Ishikawa (cell line): ENCODE measurements at regions not wholly inside any gene's neighbourhood (a gene's known extent, or its start where the extent isn't known, plus 50 kb on each side); places are given as distances from the start of the nearest gene placed in this dataset.

Source experiments
- CEBPB ChIP-seq: IDR thresholded peaks from 2 replicates; pipeline ENCODE4 v1.6.1; 2012
- CREB1 ChIP-seq: IDR thresholded peaks from 2 replicates; pipeline ENCODE4 v1.6.1; 2012; ENCODE audit warnings: low read depth
- EGR1 ChIP-seq: IDR thresholded peaks from 2 replicates; pipeline ENCODE4 v1.6.1; 2012
- EP300 ChIP-seq: IDR thresholded peaks from 2 replicates; pipeline ENCODE4 v1.6.1; 2012; ENCODE audit warnings: borderline replicate concordance
- FOXM1 ChIP-seq: IDR thresholded peaks from 2 replicates; pipeline ENCODE4 v1.6.1; 2012; ENCODE audit warnings: low read depth, borderline replicate concordance
- NFIC ChIP-seq: IDR thresholded peaks from 2 replicates; pipeline ENCODE4 v1.6.1; 2012
- RAD21 ChIP-seq: IDR thresholded peaks from 2 replicates; pipeline ENCODE4 v1.6.1; 2012; ENCODE audit warnings: low read depth
- TAF1 ChIP-seq: IDR thresholded peaks from 2 replicates; pipeline ENCODE4 v1.6.1; 2012; ENCODE audit warnings: low read depth, mild to moderate bottlenecking
- TCF12 ChIP-seq: IDR thresholded peaks from 2 replicates; pipeline ENCODE4 v1.6.1; 2012; ENCODE audit warnings: low read depth
- TEAD4 ChIP-seq: IDR thresholded peaks from 2 replicates; pipeline ENCODE4 v1.6.1; 2012
- YY1 ChIP-seq: IDR thresholded peaks from 2 replicates; pipeline ENCODE4 v1.6.1; 2012; ENCODE audit warnings: low read depth
- ZBTB7A ChIP-seq: IDR thresholded peaks from 2 replicates; pipeline ENCODE4 v1.6.1; 2012; ENCODE audit warnings: low read depth
- TF ChIP-seq, protein P1 (sequence below): IDR thresholded peaks from 2 replicates; pipeline ENCODE4 v1.6.1; 2012
- TF ChIP-seq, protein P2 (sequence below): IDR thresholded peaks from 2 replicates; pipeline ENCODE4 v1.6.1; 2012
- TF ChIP-seq, protein P3 (sequence below): IDR thresholded peaks from 2 replicates; pipeline ENCODE4 v1.6.1; 2012; ENCODE audit warnings: low read depth, mild to moderate bottlenecking

DNA sequence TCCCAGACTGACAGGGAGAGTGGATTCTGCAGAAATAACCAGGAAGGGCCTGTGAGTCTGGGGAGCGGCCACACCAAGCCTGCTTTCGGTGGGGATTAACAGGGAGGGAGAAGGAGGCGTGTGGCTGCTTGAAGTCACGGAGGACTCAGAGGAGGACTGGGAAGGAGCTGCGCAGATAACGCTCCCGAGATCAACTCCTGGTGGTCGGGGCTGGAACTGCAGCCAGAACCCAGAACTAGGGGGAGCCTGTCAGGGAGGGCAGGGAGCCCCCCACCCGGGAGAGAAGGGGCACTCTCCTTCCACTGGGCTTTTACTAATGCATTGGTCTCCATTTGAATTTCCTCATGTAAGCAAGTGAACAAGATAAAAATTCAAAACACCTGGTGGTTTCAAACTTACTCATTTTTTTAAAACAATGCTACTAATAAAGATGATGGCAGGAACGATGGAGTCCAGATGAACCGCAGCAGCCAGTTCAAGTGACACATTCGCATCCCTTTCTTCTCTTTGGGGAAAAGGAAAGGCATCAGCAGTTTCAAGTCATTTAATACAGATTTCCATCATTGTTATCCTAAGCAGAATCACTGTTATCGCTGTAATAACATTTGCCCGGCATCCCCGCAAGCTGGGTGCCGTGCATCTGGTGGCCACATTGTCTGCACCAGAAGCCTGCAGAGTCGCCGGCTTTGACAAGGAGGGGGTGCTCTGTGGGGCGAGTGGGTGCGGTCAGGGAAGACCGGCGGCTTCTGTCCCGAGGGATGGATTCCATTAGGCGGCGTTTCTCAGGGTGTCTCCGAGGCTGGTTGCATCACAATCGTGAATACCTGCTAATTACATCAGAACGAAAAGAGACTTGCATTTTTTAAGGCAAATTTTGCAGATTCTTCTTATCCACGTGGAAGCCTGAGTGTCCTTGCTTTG is 183.0 kb downstream of the FOXL1 start:
- TF ChIP-seq FOXM1 (no peak), RAD21 (peak; percentile 12; the same call in 1 of the 2 replicates)

DNA sequence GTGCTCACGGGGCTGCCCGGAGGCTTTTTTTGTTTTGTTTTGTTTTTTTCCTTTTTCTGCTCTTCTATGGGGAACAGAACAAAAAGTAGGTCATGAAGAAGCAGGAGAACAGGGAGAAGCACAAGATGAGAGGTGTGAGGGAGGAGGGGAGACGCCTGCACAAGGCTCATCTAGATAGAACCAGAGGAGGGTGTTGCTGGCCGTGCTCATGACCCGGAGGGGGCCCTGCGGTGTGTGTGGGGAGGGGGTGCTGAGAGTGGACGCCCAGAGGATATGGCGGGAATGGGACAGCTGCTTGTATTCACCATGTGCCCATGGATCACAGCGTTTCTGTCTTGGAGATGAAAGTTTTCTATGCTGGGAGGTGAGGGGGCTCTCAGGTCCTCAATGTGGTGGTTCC is 183.7 kb downstream of the FOXL1 start:
- no peak for TF ChIP-seq CREB1
- TF ChIP-seq TEAD4, result no peak
- no peak for TF ChIP-seq EP300
- TF ChIP-seq EGR1, result no peak
- TF ChIP-seq TCF12, result no peak
- no peak for TF ChIP-seq FOXM1
- TF ChIP-seq, protein P1, sequence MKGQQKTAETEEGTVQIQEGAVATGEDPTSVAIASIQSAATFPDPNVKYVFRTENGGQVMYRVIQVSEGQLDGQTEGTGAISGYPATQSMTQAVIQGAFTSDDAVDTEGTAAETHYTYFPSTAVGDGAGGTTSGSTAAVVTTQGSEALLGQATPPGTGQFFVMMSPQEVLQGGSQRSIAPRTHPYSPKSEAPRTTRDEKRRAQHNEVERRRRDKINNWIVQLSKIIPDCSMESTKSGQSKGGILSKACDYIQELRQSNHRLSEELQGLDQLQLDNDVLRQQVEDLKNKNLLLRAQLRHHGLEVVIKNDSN, result no peak
- TF ChIP-seq RAD21, result no peak
- no peak for TF ChIP-seq NFIC
- no peak for TF ChIP-seq YY1
- TF ChIP-seq ZBTB7A, result no peak

DNA sequence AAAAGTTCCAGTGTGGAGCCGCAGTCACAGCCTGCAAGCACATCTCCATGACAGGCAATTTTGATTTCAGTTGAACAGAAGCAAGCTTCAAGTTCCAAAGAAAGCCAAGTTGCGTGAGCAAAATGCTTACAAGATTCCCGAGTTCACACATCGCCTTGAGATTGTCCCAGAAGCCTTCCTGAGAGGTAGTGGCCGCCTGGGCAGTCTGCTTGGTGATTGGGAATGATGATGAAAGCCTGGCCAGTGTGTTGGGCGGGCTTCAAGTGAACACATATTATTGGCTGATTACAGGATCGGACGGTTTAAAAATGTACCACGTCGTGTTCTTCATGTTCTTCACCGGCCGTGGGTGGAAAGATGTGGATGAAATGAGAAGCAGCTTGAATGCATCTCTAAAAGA is 185.5 kb downstream of the FOXL1 start:
- TF ChIP-seq TEAD4 (no peak), RAD21 (no peak), CEBPB (no peak), NFIC (no peak), EGR1 (no peak), ZBTB7A (no peak), TAF1 (no peak), TCF12 (no peak), CREB1 (no peak), EP300 (no peak), YY1 (no peak), FOXM1 (no peak)
- TF ChIP-seq, protein P2, sequence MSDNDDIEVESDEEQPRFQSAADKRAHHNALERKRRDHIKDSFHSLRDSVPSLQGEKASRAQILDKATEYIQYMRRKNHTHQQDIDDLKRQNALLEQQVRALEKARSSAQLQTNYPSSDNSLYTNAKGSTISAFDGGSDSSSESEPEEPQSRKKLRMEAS, result no peak
- TF ChIP-seq, protein P3, sequence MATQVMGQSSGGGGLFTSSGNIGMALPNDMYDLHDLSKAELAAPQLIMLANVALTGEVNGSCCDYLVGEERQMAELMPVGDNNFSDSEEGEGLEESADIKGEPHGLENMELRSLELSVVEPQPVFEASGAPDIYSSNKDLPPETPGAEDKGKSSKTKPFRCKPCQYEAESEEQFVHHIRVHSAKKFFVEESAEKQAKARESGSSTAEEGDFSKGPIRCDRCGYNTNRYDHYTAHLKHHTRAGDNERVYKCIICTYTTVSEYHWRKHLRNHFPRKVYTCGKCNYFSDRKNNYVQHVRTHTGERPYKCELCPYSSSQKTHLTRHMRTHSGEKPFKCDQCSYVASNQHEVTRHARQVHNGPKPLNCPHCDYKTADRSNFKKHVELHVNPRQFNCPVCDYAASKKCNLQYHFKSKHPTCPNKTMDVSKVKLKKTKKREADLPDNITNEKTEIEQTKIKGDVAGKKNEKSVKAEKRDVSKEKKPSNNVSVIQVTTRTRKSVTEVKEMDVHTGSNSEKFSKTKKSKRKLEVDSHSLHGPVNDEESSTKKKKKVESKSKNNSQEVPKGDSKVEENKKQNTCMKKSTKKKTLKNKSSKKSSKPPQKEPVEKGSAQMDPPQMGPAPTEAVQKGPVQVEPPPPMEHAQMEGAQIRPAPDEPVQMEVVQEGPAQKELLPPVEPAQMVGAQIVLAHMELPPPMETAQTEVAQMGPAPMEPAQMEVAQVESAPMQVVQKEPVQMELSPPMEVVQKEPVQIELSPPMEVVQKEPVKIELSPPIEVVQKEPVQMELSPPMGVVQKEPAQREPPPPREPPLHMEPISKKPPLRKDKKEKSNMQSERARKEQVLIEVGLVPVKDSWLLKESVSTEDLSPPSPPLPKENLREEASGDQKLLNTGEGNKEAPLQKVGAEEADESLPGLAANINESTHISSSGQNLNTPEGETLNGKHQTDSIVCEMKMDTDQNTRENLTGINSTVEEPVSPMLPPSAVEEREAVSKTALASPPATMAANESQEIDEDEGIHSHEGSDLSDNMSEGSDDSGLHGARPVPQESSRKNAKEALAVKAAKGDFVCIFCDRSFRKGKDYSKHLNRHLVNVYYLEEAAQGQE, result no peak
- TF ChIP-seq, protein P1, result no peak

DNA sequence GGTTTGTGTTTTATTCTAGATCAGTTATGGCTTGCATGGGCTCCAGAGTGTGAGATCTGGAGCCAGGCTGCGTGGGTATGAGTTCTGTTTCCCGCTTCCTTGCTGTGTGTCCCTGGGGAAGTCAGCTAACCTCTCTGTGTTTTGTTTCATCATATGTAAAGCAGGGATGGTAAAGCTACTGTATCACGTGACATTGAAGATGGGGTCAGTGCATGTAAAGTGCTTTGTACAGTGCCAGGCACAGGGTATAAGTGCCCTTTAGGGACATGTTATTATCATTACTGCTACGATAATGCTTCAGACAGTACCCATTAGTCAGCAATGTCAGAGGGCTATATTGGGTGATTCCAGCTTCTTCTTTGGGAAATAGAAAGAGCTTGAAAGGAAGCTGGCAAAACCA is 186.2 kb downstream of the FOXL1 start:
- TF ChIP-seq EP300 (no peak), CREB1 (no peak), EGR1 (no peak)
- TF ChIP-seq, protein P2, result no peak

DNA sequence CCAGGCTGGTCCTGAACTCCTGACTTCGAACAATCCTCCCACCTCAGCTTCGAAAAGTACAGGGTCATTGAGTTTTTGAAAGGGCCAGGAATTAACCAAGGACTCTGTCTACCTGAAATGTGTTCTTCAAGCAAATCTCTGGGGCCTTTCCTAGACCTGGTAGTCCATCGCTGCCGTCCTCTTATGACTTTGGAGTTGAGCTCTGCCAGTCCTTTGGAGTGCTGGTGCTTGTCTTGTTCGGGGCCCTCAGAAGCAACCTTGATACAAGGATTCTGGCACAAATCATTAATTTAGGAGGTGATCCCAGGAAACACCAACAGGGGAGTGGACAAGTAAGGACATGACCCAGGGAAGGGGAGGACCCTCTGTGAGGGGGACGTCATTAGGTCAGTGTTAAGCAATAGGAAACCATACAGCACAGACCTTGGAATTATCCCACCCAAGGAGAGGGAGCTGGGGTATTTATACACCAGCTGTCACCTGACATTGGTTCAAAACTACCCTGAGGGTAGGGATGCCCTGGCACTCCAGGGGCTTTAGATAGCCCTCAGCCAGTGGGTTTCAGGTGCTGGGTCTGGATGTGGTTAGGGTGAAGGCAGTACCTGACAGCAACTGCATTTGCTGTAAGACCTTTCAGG is 187.2 kb downstream of the FOXL1 start:
- TF ChIP-seq, protein P1, result no peak
- TF ChIP-seq, protein P3, result no peak
- TF ChIP-seq, protein P2, result no peak
- no peak for TF ChIP-seq YY1
- no peak for TF ChIP-seq TAF1
- TF ChIP-seq EP300, result no peak
- no peak for TF ChIP-seq TEAD4
- TF ChIP-seq CEBPB, result no peak
- TF ChIP-seq RAD21, result no peak
- TF ChIP-seq CREB1, result no peak
- no peak for TF ChIP-seq ZBTB7A
- no peak for TF ChIP-seq FOXM1
